ENCODE measurements at regions not wholly inside any gene's neighbourhood (a gene's known extent, or its start where the extent isn't known, plus 50 kb on each side); places are given as distances from the start of the nearest gene placed in this dataset.

- TF ChIP-seq SP1 (IDR thresholded peaks at IDR 0.05; ENCODE audit: low read depth), result no peak
- TF ChIP-seq ZBTB33 (IDR thresholded peaks at IDR 0.05; ENCODE audit: extremely low read depth, insufficient replicate concordance, low read length), result no peak
Observed at GRCh38 chr7:33820206-33820605, 85.1 kb upstream of the BMPER start (continued).

- H3K4me1 ChIP-seq (ENCODE audit: control insufficient read depth in 1 of 2, insufficient read depth in 2 of 2, low read length in 2 of 2), result no peaks in the 10 kb centered on the region
- H3K9ac ChIP-seq (ENCODE audit: low read length), result no peak overlapping the region
- BruUV-seq (replicated peaks), result no TSS peak
- RAD21 ChIA-PET (ENCODE audit: low non-redundant PET in 1 of 2, low total read pairs in 2 of 2, uncharacterized antibody in 2 of 2, unreplicated experiment in 2 of 2), result no interaction called here
- H3K9me2 ChIP-seq (ENCODE audit: insufficient read depth), result no peaks in the 10 kb centered on the region
- no peaks in the 10 kb centered on the region for H3K79me2 ChIP-seq (ENCODE audit: insufficient read depth, low read length)
- no peaks in the 10 kb centered on the region for H4K20me1 ChIP-seq (ENCODE audit: insufficient read depth)
- no peak overlapping the region for H3K27ac ChIP-seq (ENCODE audit: low read depth, low read length)
- POLR2A ChIA-PET, result no interaction called here
- H3K27me3 ChIP-seq (ENCODE audit: insufficient read depth, low read length), result no peaks in the 10 kb centered on the region
- DNase-seq (ENCODE audit: low read depth, low spot score), result no peak
- ATAC-seq, result no peak
- no peak overlapping the region for H3K4me2 ChIP-seq (ENCODE audit: low read length)
- CTCF ChIA-PET, result no interaction called here
- H3K36me3 ChIP-seq (ENCODE audit: control insufficient read depth in 1 of 2, insufficient read depth in 2 of 2, low read length in 2 of 2), result no peaks in the 10 kb centered on the region
- no peaks in the 10 kb centered on the region for H3K9me3 ChIP-seq (ENCODE audit: control insufficient read depth in 1 of 2, insufficient read depth in 1 of 2, low read depth in 1 of 2, low read length in 2 of 2)
- H2AFZ ChIP-seq (ENCODE audit: low read depth, low read length, poor library complexity, severe bottlenecking), result no peak overlapping the region
- no peak overlapping the region for H3K4me3 ChIP-seq (replicated peaks in 1 of 2; ENCODE audit: low read depth in 1 of 2, low read length in 2 of 2)
- no peak for TF ChIP-seq EGR1 (IDR thresholded peaks at IDR 0.05; ENCODE audit: low read depth)
- TF ChIP-seq SP1 (IDR thresholded peaks at IDR 0.05; ENCODE audit: low read depth), result no peak
- intact Hi-C loops (cut with micrococcal nuclease), result no loop called here
Observed at GRCh38 chr7:33821970-33822369, 83.4 kb upstream of the BMPER start.

- Histone ChIP-seq H3K27ac (ENCODE audit: low read depth, low read length) (no peak overlapping the region), H3K79me2 (ENCODE audit: insufficient read depth, low read length) (no peaks in the 10 kb centered on the region), H3K4me1 (ENCODE audit: control insufficient read depth in 1 of 2, insufficient read depth in 2 of 2, low read length in 2 of 2) (no peaks in the 10 kb centered on the region), H3K4me3 (replicated peaks in 1 of 2; ENCODE audit: low read depth in 1 of 2, low read length in 2 of 2) (no peak overlapping the region), H3K9me2 (ENCODE audit: insufficient read depth) (no peaks in the 10 kb centered on the region), H4K20me1 (ENCODE audit: insufficient read depth) (no peaks in the 10 kb centered on the region), H3K36me3 (ENCODE audit: control insufficient read depth in 1 of 2, insufficient read depth in 2 of 2, low read length in 2 of 2) (no peaks in the 10 kb centered on the region), H3K4me2 (ENCODE audit: low read length) (no peak overlapping the region), H2AFZ (ENCODE audit: low read depth, low read length, poor library complexity, severe bottlenecking) (no peak overlapping the region), H3K9me3 (ENCODE audit: control insufficient read depth in 1 of 2, insufficient read depth in 1 of 2, low read depth in 1 of 2, low read length in 2 of 2) (no peaks in the 10 kb centered on the region), H3K27me3 (ENCODE audit: insufficient read depth, low read length) (no peaks in the 10 kb centered on the region), H3K9ac (ENCODE audit: low read length) (no peak overlapping the region)
- ATAC-seq (no peak), DNase-seq (ENCODE audit: low read depth, low spot score) (no peak)
- no peak for TF ChIP-seq YY1 (IDR thresholded peaks at IDR 0.05; ENCODE audit: extremely low read depth, insufficient replicate concordance, low read depth, low read length)
- TF ChIP-seq ZBTB33 (IDR thresholded peaks at IDR 0.05; ENCODE audit: extremely low read depth, insufficient replicate concordance, low read length), result no peak
- no peak for TF ChIP-seq ATF3 (IDR thresholded peaks at IDR 0.05)
- TF ChIP-seq EZH2 (IDR thresholded peaks at IDR 0.05), result no peak
- TF ChIP-seq SP1 (IDR thresholded peaks at IDR 0.05; ENCODE audit: low read depth), result no peak
- no peak for TF ChIP-seq ZNF274 (IDR thresholded peaks at IDR 0.05; ENCODE audit: low read depth, low read length)
- TF ChIP-seq FOSL1 (IDR thresholded peaks at IDR 0.05; ENCODE audit: low read depth), result no peak
- TF ChIP-seq ELF1 (IDR thresholded peaks at IDR 0.05; ENCODE audit: borderline replicate concordance, low read depth), result no peak
- TF ChIP-seq RAD21 (IDR thresholded peaks at IDR 0.05; ENCODE audit: low read depth), result no peak
- no peak for TF ChIP-seq EGR1 (IDR thresholded peaks at IDR 0.05; ENCODE audit: low read depth)
- no peak for TF ChIP-seq POLR2A (IDR thresholded peaks at IDR 0.05; ENCODE audit: borderline replicate concordance, extremely low read depth, insufficient read depth, insufficient read length)
- TF ChIP-seq POLR2AphosphoS5 (IDR thresholded peaks at IDR 0.05; ENCODE audit: low read depth, low read length), result no peak
- no peak for TF ChIP-seq CBX3 (IDR thresholded peaks at IDR 0.05; ENCODE audit: low read depth)
- CTCF ChIA-PET, result interaction anchor here (1.2 kb wide), 1 partner anchor 13 kb away, joined by 4 read pairs; no protein-coding TSS in a partner anchor
- intact Hi-C loops (cut with micrococcal nuclease), result no loop called here
- BruUV-seq (replicated peaks), result no TSS peak
- POLR2A ChIA-PET, result no interaction called here
- RAD21 ChIA-PET (ENCODE audit: low non-redundant PET in 1 of 2, low total read pairs in 2 of 2, uncharacterized antibody in 2 of 2, unreplicated experiment in 2 of 2), result no interaction called here
Observed at GRCh38 chr7:33823913-33824312, 81.4 kb upstream of the BMPER start.

Measured in HCT116 (cell line).